ENCODE measurements at regions not wholly inside any gene's neighbourhood (a gene's known extent, or its start where the extent isn't known, plus 50 kb on each side); places are given as distances from the start of the nearest gene placed in this dataset.
"Not testable (repeated sequence)": the region's sequence is repeated elsewhere in the genome, so short reads cannot be mapped to it uniquely, and the experiment has no call there.

DNA sequence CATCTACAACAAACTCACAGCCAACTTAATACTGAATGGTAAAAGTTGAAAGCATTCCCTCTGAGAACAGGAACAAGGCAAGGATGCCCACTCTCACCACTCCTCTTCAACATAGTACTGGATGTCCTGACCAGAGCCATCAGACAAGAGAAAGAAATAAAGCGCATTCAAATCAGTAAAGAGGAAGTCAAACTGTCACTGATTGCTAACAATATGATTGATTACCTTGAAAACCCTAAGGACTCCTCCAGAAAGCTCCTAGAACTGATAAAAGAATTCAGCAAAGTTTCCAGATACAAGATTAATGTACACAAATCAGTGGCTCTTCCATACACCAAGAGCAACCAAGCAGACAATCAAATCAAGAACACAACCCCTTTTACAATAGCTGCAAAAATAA lies 153.4 kb downstream of the LTN1 start:
- H3K36me3 ChIP-seq (ENCODE audit: insufficient read depth, low read length); H3K9me3 ChIP-seq (replicated peaks; ENCODE audit: low read length); H3K9ac ChIP-seq (ENCODE audit: low read depth, low read length); H3K4me1 ChIP-seq (ENCODE audit: control insufficient read depth, insufficient read depth, low read length); H3K4me3 ChIP-seq (ENCODE audit: low read length); H3K4me2 ChIP-seq (ENCODE audit: low read length); H3K27me3 ChIP-seq (ENCODE audit: control insufficient read depth, insufficient read depth, low read length): not testable (repeated sequence)

DNA sequence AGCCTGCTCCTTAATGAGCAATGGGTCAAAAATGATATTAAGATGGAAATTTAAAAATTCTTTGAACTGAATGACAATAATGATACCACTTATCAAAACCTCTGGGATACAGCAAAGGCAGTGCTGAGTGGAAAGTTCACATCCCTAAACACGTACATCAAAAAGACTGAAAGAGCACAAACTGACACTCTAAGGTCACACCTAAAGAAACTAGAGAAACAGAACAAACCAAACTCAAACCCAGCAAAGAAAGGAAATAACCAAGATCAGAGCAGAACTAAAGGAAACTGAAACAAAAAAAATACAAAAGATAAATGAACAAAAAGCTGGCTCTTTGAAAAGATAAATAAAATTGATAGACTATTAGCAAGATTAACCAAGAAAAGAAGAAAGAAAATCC lies 155.3 kb downstream of the LTN1 start:
- not testable (repeated sequence) for H3K9ac ChIP-seq (ENCODE audit: low read depth, low read length); H3K4me1 ChIP-seq (ENCODE audit: control insufficient read depth, insufficient read depth, low read length); H3K4me3 ChIP-seq (ENCODE audit: low read length); H3K9me3 ChIP-seq (replicated peaks; ENCODE audit: low read length); H3K27me3 ChIP-seq (ENCODE audit: control insufficient read depth, insufficient read depth, low read length); H3K4me2 ChIP-seq (ENCODE audit: low read length); H3K36me3 ChIP-seq (ENCODE audit: insufficient read depth, low read length)

DNA sequence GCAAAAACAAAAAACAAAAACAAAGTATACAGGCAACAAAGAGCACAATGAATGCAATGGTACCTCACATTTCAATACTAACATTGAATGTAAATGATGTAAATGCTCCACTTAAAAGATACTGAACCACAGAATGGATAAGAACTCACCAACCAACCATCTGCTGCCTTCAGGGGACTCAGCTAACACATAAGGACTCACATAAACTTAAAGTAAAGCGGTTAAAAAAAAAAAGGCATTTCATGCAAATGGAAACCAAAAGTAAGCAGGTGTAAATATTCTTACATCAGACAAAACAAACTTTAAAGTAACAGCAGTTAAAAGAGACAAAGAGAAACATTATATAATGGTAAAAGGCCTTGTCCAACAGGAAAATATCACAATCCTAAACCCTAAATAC lies 156.1 kb downstream of the LTN1 start:
- H3K4me3 ChIP-seq (ENCODE audit: low read length); H3K36me3 ChIP-seq (ENCODE audit: insufficient read depth, low read length); H3K9me3 ChIP-seq (replicated peaks; ENCODE audit: low read length); H3K9ac ChIP-seq (ENCODE audit: low read depth, low read length); H3K4me2 ChIP-seq (ENCODE audit: low read length); H3K27me3 ChIP-seq (ENCODE audit: control insufficient read depth, insufficient read depth, low read length): not testable (repeated sequence)
- H3K4me1 ChIP-seq (ENCODE audit: control insufficient read depth, insufficient read depth, low read length) = peaks cover 11% of the 10 kb centered on the region

DNA sequence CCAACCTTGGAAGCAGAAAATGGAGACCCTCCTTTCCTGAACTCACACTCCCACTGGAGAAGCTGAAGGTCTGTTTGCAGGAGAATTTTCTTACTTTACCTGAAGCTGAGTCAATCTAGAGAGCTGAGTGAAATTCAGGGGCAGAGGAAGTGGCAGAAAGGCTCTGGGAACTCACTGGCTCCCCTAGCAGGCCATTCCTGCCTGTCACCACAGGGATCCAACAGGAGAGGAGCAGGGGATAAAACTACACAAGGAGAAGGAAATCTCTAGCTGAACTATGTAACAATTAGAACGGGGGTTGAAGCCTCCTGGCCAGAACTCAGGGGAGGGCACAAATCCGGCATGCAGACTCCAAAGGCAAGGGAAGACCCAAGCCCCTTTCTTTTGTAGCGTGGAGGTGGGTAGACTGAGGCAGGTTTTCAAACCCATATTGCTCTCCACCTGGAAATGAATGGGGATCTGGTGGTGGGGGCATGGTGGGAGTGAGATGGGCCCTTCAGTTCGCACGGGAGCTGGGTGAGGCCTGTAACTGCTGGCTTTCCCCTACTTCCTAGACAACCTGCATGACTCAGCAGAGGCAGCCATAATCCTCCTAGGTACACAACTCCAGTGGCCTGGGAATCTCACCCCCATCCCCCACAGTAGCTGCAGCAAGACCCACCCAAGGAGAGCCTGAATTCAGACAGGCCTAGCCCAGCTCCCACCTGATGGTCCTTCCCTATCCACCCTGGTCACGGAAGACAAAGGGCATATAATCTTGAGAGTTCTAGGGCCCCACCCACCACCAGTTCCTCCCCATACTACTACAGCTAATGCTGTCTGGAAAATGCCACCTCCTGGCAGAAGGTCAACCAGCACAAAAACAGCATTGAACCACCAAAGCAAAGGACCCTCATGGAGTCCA lies 158.1 kb downstream of the LTN1 start:
- Histone ChIP-seq H3K36me3 (ENCODE audit: insufficient read depth, low read length) (no peaks in the 10 kb centered on the region), H3K27me3 (ENCODE audit: control insufficient read depth, insufficient read depth, low read length) (no peaks in the 10 kb centered on the region), H3K9me3 (replicated peaks; ENCODE audit: low read length) (no peaks in the 10 kb centered on the region), H3K4me3 (ENCODE audit: low read length) (no peak overlapping the region), H3K4me1 (ENCODE audit: control insufficient read depth, insufficient read depth, low read length) (peaks cover 11% of the 10 kb centered on the region), H3K9ac (ENCODE audit: low read depth, low read length) (no peak overlapping the region), H3K4me2 (ENCODE audit: low read length) (no peak overlapping the region)

DNA sequence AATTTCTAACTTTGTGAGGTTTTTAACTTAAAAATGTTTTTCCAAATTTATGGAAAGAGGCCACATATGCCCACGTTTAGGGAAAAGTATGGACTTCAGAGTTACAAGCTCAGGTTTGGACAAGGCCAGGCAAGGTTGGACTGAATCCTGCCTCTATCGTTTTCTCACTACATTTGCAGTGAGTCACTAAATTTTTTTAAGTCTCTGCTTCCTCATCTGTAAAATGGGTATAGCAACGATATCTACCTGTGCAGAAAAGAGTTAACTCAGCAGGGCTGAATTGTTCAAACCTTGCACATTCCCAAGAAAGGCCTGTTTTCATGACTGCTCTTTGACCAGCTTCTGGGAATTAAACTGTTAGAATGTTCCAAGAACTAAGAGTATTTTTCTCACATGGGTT lies 159.1 kb downstream of the LTN1 start:
- no peak overlapping the region for H3K9ac ChIP-seq (ENCODE audit: low read depth, low read length)
- H3K36me3 ChIP-seq (ENCODE audit: insufficient read depth, low read length) = no peaks in the 10 kb centered on the region
- H3K27me3 ChIP-seq (ENCODE audit: control insufficient read depth, insufficient read depth, low read length) = no peaks in the 10 kb centered on the region
- H3K4me2 ChIP-seq (ENCODE audit: low read length) = no peak overlapping the region
- peaks cover 11% of the 10 kb centered on the region for H3K4me1 ChIP-seq (ENCODE audit: control insufficient read depth, insufficient read depth, low read length)
- no peak overlapping the region for H3K4me3 ChIP-seq (ENCODE audit: low read length)
- H3K9me3 ChIP-seq (replicated peaks; ENCODE audit: low read length) = no peaks in the 10 kb centered on the region

DNA sequence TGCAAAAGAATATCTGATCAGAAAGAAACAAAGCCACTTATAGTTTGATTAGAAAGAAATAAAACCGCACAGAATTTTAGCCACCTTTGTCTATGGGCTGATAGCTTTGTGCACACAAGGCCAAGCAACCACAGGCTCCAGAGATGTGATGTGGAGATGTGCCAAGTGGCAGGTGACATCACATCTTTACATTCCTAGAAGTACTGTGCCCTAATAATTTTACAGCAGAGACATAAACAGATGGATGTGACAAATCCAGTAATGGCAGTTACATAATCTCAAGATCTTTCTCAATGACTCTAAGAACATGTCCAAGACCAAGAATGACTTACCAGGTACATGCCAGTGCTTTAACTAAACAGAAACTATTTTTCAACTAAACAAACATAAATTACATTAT lies 159.5 kb downstream of the LTN1 start:
- Histone ChIP-seq H3K4me2 (ENCODE audit: low read length) (no peak overlapping the region), H3K27me3 (ENCODE audit: control insufficient read depth, insufficient read depth, low read length) (no peaks in the 10 kb centered on the region), H3K9ac (ENCODE audit: low read depth, low read length) (no peak overlapping the region), H3K4me1 (ENCODE audit: control insufficient read depth, insufficient read depth, low read length) (peaks cover 11% of the 10 kb centered on the region), H3K36me3 (ENCODE audit: insufficient read depth, low read length) (no peaks in the 10 kb centered on the region), H3K4me3 (ENCODE audit: low read length) (no peak overlapping the region), H3K9me3 (replicated peaks; ENCODE audit: low read length) (no peaks in the 10 kb centered on the region)

DNA sequence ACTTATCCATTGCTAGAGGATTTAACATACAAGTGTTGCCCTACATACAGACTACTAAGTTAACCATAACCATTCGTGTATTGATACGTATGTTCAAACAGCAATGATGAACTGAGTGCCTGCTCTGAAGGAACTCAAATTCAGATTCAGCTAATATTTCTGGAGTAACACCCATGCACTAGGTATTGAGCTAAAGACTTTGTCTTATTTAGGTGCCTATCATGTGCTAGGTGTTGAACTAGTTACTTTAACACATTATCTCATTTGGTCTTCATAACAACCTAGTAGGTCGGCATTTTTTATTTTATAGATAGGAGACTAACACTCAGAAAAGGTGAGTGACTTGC lies 160.0 kb downstream of the LTN1 start:
- H3K9ac ChIP-seq (ENCODE audit: low read depth, low read length) = no peak overlapping the region
- H3K27me3 ChIP-seq (ENCODE audit: control insufficient read depth, insufficient read depth, low read length) = no peaks in the 10 kb centered on the region
- peaks cover 15% of the 10 kb centered on the region for H3K4me1 ChIP-seq (ENCODE audit: control insufficient read depth, insufficient read depth, low read length)
- no peak overlapping the region for H3K4me3 ChIP-seq (ENCODE audit: low read length)
- H3K9me3 ChIP-seq (replicated peaks; ENCODE audit: low read length) = no peaks in the 10 kb centered on the region
- H3K36me3 ChIP-seq (ENCODE audit: insufficient read depth, low read length) = no peaks in the 10 kb centered on the region
- no peak overlapping the region for H3K4me2 ChIP-seq (ENCODE audit: low read length)

DNA sequence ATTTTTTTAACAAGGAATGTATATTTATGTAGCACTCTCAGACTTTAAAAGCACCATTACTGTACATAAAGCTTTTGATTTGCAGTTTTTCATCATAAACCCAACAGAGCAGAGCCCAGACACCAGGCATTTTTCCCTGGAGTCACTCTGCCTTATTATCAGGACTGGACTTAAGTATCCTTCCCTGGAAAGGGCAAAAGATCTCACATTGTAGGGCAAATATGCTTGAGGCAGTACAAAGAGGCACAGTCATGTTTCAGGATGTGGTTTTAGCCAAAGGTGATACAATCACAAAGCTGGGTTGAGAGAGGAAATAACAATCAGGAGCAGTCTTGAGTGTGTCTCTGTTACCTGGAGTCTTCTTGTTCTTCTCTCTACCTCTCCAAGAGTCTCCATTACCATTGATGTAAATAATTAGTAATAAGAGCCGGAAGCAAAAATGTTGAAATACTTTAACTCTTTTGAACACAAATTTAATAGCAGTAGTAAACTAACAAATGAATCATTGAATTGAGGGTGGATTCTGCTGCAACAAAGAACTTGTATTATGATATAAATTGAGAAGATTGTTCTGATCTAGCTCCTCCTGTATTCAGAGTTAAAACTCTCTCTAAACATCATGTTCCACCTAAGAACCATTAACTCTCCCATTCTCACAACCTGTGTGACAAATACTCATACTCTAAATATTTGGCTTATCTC lies 160.5 kb downstream of the LTN1 start:
- Histone ChIP-seq H3K4me3 (ENCODE audit: low read length) (no peak overlapping the region), H3K27me3 (ENCODE audit: control insufficient read depth, insufficient read depth, low read length) (no peaks in the 10 kb centered on the region), H3K4me2 (ENCODE audit: low read length) (no peak overlapping the region), H3K9me3 (replicated peaks; ENCODE audit: low read length) (no peaks in the 10 kb centered on the region), H3K4me1 (ENCODE audit: control insufficient read depth, insufficient read depth, low read length) (peaks cover 21% of the 10 kb centered on the region), H3K36me3 (ENCODE audit: insufficient read depth, low read length) (no peaks in the 10 kb centered on the region), H3K9ac (ENCODE audit: low read depth, low read length) (no peak overlapping the region)

DNA sequence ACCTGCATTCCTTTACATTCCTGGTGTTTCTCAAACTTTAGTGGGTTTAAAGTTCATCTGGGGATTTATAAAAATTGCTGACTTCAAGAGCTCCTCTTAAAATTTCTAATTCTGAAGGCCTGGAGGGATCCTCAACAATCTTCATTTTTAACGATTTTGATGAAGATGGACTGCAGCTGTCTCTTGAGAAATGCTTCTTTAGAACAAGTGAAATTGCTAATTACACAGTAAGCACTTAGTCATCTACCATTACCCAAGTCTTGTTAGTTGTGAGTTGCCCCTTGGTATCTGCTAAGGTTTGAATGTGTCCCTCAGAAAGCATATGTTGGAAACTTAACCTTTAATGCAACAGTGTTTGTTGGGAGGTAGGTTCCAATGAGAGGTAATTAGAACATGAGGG lies 163.7 kb downstream of the LTN1 start:
- Histone ChIP-seq H3K27me3 (ENCODE audit: control insufficient read depth, insufficient read depth, low read length) (no peaks in the 10 kb centered on the region), H3K4me1 (ENCODE audit: control insufficient read depth, insufficient read depth, low read length) (peaks cover 21% of the 10 kb centered on the region)

DNA sequence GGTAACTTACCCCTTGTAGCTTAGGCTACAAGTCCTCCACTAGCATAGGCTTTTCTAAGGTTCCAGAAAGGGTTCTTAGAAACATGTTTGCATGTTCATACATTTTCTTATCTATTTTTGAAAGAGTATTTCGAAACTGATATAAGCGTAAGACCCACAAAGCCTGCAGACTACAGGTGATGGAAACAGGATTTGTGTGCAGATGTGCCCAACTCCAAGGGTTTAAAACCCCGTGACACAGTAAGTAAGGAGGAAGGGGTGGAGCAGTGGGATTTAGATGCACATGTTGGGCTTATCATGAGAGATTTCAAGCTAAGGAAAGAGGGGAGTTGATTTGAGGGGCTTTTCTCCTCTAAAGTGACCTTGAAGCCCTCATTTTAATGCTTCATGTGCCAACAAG lies 164.7 kb downstream of the LTN1 start:
- no peak overlapping the region for H3K4me2 ChIP-seq (ENCODE audit: low read length)
- no peaks in the 10 kb centered on the region for H3K27me3 ChIP-seq (ENCODE audit: control insufficient read depth, insufficient read depth, low read length)
- H3K36me3 ChIP-seq (ENCODE audit: insufficient read depth, low read length) = no peaks in the 10 kb centered on the region
- H3K4me3 ChIP-seq (ENCODE audit: low read length) = no peak overlapping the region
- no peak overlapping the region for H3K9ac ChIP-seq (ENCODE audit: low read depth, low read length)
- H3K9me3 ChIP-seq (replicated peaks; ENCODE audit: low read length) = no peaks in the 10 kb centered on the region
- peaks cover 27% of the 10 kb centered on the region for H3K4me1 ChIP-seq (ENCODE audit: control insufficient read depth, insufficient read depth, low read length)

More for the DNA sequence above, 163.7 kb downstream of the LTN1 start:
- no peak overlapping the region for H3K9ac ChIP-seq (ENCODE audit: low read depth, low read length)
- no peak overlapping the region for H3K4me3 ChIP-seq (ENCODE audit: low read length)
- no peaks in the 10 kb centered on the region for H3K9me3 ChIP-seq (replicated peaks; ENCODE audit: low read length)
- no peaks in the 10 kb centered on the region for H3K36me3 ChIP-seq (ENCODE audit: insufficient read depth, low read length)
- no peak overlapping the region for H3K4me2 ChIP-seq (ENCODE audit: low read length)

DNA sequence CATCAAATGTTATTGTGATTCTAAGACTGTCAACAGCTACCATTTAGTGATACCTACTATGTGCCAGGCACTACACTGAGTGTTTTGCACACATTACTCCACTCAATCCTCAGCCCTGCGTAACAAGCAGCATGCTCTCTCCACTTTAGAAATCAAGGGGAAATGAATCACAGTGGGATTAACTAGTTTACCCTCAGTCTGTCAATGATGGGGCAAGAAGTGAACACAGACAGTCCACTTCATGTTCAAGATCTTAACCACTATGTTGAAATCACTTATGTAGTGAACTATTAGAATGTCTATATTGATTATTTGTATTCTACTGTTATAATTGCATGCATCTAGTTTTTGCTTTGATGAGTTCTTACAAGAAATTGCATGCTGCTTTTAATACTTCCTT lies 165.3 kb downstream of the LTN1 start:
- Histone ChIP-seq H3K9me3 (replicated peaks; ENCODE audit: low read length) (no peaks in the 10 kb centered on the region), H3K27me3 (ENCODE audit: control insufficient read depth, insufficient read depth, low read length) (no peaks in the 10 kb centered on the region), H3K4me3 (ENCODE audit: low read length) (no peak overlapping the region), H3K9ac (ENCODE audit: low read depth, low read length) (no peak overlapping the region), H3K36me3 (ENCODE audit: insufficient read depth, low read length) (no peaks in the 10 kb centered on the region), H3K4me2 (ENCODE audit: low read length) (no peak overlapping the region), H3K4me1 (ENCODE audit: control insufficient read depth, insufficient read depth, low read length) (peaks cover 30% of the 10 kb centered on the region)

DNA sequence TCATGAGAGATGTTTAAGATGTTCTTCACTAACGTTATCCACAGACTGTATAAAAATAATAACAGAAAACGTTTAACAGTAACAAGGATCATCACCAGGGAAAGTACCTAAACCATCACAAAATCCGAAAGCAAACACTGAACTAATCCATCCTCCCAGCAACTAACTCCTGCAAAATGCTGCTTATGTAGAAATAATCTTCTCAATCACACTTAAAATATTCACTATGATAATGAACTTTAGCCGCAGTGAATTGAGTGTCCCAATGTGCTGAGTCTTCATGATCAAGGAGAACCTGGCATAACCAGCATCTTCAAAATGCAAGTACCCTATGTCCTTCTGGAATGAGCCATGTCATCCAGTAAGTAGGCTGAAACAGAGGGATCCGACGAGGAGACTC lies 166.1 kb downstream of the LTN1 start:
- Histone ChIP-seq H3K27me3 (ENCODE audit: control insufficient read depth, insufficient read depth, low read length) (no peaks in the 10 kb centered on the region), H3K9me3 (replicated peaks; ENCODE audit: low read length) (no peaks in the 10 kb centered on the region), H3K4me3 (ENCODE audit: low read length) (no peak overlapping the region), H3K4me2 (ENCODE audit: low read length) (no peak overlapping the region), H3K36me3 (ENCODE audit: insufficient read depth, low read length) (no peaks in the 10 kb centered on the region), H3K9ac (ENCODE audit: low read depth, low read length) (no peak overlapping the region), H3K4me1 (ENCODE audit: control insufficient read depth, insufficient read depth, low read length) (peaks cover 30% of the 10 kb centered on the region)

Data from skeletal muscle satellite cell (primary cell).